Muscle layer of colon (tissue), 2 donors: ENCODE measurements at regions not wholly inside any gene's neighbourhood (a gene's known extent, or its start where the extent isn't known, plus 50 kb on each side); places are given as distances from the start of the nearest gene placed in this dataset.

Source experiments
- H3K27ac ChIP-seq: one replicate; pipeline ENCODE4 v1.7.0; 2013; ENCODE audit warnings: low read depth, mild to moderate bottlenecking, low read length, moderate library complexity
- H3K27me3 ChIP-seq, 2 donors: one replicate each; pipeline ENCODE4 v1.7.0; 2013; ENCODE audit warnings: low read length in 2 of 2, mild to moderate bottlenecking in 2 of 2; ENCODE audit not compliant: insufficient read depth in 2 of 2, control insufficient read depth in 1 of 2
- H3K36me3 ChIP-seq: one replicate; pipeline ENCODE4 v1.7.0; 2013; ENCODE audit warnings: mild to moderate bottlenecking, low read length; ENCODE audit not compliant: insufficient read depth
- H3K4me1 ChIP-seq: one replicate; pipeline ENCODE4 v1.7.0; 2013; ENCODE audit warnings: mild to moderate bottlenecking, low read length; ENCODE audit not compliant: insufficient read depth
- H3K4me3 ChIP-seq, 2 donors: one replicate each; pipeline ENCODE4 v1.7.0; 2013; ENCODE audit warnings: low read length in 2 of 2, low read depth in 1 of 2, mild to moderate bottlenecking in 1 of 2, moderate library complexity in 1 of 2
- H3K9ac ChIP-seq: one replicate; pipeline ENCODE4 v1.7.0; 2013; ENCODE audit warnings: low read length
- H3K9me3 ChIP-seq: one replicate; pipeline ENCODE4 v1.7.0; 2013; ENCODE audit warnings: mild to moderate bottlenecking, low read length
- donor health status: abdominal sarcoma.
- donor health status: Adenocarcinoma of cecum.

DNA sequence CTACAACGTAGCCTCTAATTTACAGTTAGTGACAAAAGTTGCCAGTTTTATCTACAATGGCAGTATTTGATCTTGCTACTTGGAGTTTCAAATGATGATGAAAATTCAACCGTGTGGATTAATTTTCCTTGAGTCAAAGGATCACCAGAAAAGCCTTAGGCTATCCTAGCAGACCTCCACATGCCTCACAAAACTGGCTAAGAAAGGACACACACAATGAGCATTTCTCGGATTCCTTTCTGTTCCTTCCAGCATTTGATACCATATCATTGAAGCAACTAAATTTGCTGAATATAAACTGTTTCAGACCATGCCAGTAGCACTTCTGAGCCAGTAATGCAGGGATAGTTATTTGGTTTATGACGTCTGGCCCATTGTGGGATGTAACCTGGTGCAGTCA lies 587.4 kb upstream of the MDFIC2 start:
- H3K9ac ChIP-seq: no peak overlapping the region
- no peak overlapping the region for H3K4me3 ChIP-seq
- no peak overlapping the region for H3K27ac ChIP-seq
- H3K9me3 ChIP-seq: no peaks in the 10 kb centered on the region
- no peaks in the 10 kb centered on the region for H3K4me1 ChIP-seq
- H3K36me3 ChIP-seq: no peaks in the 10 kb centered on the region
- no peaks in the 10 kb centered on the region for H3K27me3 ChIP-seq

DNA sequence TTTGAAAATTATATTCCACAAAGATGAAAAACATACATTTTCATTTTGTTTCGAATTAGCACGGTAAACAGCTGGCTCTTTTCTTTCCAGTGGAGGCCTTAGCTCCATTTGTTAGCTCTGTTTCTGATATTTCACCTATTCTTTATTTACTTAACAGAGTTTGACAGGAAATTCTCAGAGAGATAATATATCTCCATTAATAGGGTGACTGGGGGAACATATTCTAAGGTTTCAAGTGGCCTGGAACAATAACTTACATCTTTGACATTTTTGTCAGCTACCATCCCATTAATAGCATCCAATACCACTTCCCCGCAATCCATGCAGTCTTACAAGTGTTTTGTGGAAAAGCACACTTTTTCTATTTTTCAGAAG lies 577.6 kb upstream of the MDFIC2 start:
- no peaks in the 10 kb centered on the region for H3K9me3 ChIP-seq
- H3K4me1 ChIP-seq: no peaks in the 10 kb centered on the region
- H3K27ac ChIP-seq: no peak overlapping the region
- H3K4me3 ChIP-seq: no peak overlapping the region
- H3K27me3 ChIP-seq: no peaks in the 10 kb centered on the region
- H3K9ac ChIP-seq: no peak overlapping the region
- H3K36me3 ChIP-seq: no peaks in the 10 kb centered on the region

DNA sequence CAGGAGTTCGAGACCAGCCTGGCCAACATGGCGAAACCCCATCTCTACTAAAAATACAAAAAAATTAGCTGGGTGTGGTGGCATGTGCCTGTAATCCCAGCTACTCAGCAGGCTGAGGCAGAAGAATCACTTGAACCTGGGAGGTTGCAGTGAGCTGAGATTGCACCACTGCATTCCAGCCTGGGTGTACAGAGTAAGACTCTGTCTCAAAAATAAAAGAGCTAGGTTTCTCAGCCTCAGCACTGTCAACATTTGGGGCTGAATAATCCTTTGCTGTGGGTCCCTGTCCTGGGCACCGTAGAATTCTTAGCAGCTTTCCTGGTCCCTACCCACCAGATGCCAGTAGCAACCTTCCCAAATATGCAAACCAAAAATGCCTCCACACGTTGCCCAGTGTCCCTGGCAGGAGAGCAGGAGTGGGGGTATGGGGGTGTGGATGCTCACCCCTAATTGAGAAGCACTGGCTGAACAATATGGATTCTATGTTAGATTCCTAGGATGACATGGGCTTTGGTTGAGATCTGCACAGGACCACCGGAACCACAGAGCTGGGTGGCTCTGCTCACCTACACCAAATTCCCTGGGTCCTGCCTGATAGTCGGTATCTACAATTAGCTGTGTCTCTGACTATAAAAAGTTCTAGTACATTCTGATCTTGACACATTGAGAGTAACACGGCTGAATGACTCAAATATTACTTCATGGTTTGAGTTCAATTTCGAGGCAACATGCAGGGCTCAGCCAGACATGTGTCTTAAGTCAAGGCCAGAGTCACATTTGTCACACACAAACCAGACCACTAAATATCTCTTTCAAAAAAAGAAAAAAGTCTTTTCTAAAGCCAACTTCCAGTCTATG lies 577.0 kb upstream of the MDFIC2 start:
- Histone ChIP-seq H3K9ac (no peak overlapping the region), H3K4me3 (no peak overlapping the region), H3K36me3 (no peaks in the 10 kb centered on the region), H3K27ac (no peak overlapping the region), H3K4me1 (no peaks in the 10 kb centered on the region), H3K27me3 (no peaks in the 10 kb centered on the region), H3K9me3 (no peaks in the 10 kb centered on the region)

DNA sequence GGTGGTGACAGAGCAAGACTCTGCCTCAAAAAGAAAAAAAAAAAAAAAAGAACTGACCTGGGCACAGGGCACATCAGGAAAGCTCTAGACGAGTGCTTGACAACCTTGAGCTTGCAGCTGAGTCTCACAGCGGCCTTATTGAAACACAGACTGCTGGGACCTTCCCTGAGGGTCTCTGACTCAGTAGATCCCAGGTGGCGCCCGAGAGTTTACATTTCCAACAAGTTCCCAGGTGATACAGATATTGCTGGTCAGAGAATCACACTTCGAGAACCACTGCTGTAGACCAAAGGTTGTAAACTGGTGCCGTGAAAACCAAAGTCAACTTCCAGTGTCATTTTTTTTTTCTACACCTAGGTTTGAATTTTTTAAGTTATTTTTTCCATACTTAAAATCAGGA lies 573.2 kb upstream of the MDFIC2 start:
- no peak overlapping the region for H3K9ac ChIP-seq
- H3K4me1 ChIP-seq: no peaks in the 10 kb centered on the region
- no peaks in the 10 kb centered on the region for H3K27me3 ChIP-seq

DNA sequence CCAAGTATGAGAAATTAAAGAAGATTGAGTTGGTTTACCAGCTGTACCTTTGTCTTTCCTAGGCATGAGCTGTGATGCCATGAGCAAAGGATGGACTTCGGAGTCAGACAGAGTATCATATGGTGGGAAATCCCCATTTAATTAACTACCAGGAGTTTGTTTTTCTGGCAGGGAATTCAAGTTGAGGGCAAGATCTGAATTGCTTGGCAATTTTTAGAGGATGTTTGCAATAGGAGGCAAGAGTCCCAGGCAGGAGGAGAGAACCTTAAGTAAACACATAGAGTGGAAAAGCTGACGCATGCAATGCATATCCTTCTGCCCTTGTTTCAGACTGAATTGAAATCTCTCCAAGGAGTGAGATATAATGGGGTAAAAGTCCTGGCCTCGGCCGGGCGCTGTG lies 569.7 kb upstream of the MDFIC2 start:
- H3K9me3 ChIP-seq: no peaks in the 10 kb centered on the region
- H3K36me3 ChIP-seq: no peaks in the 10 kb centered on the region
- no peaks in the 10 kb centered on the region for H3K4me1 ChIP-seq
- H3K27me3 ChIP-seq: no peaks in the 10 kb centered on the region
- no peak overlapping the region for H3K9ac ChIP-seq
- H3K27ac ChIP-seq: no peak overlapping the region
- no peak overlapping the region for H3K4me3 ChIP-seq

More for the DNA sequence above, 573.2 kb upstream of the MDFIC2 start:
- Histone ChIP-seq H3K36me3 (no peaks in the 10 kb centered on the region), H3K4me3 (no peak overlapping the region), H3K9me3 (no peaks in the 10 kb centered on the region), H3K27ac (no peak overlapping the region)

DNA sequence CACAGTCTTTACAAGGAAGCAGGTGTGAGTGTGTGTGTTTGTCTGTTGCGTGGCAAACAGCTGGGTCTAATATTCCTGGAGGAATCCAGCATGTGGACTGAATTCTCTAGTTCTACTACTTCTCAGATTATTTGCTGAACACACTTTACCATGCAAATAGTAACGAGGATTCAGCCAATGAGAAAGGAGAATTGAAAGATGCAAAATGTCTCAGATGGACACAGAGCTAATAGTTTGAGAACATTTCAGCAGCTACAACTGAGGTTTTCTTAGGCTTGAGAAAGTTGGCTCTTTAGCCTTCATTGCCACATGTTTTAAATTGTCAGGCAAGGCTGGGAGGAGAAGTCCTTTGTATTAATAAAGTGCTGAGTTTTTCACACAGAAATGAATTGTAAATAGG lies 568.0 kb upstream of the MDFIC2 start:
- Histone ChIP-seq H3K36me3 (no peaks in the 10 kb centered on the region), H3K4me3 (no peak overlapping the region), H3K4me1 (no peaks in the 10 kb centered on the region), H3K27ac (no peak overlapping the region), H3K9me3 (no peaks in the 10 kb centered on the region), H3K9ac (no peak overlapping the region), H3K27me3 (no peaks in the 10 kb centered on the region)

DNA sequence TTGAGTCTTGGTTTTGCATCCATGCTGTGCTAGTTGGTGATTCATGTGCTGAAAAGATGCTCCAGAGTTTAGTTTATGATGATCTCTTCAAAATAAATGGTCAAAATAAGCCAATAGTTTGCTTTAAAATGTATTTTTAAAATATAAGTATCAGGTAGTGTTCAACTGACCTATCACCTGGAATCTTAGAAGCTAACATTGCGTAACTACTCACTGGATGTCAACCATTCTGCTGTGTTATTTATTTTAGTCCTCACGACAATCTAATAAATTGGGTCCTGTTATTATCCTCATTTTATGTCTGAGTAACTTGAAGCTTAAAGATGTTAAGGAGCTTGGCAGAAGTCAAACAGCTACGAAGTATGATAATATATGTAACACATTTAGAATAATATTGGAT lies 563.7 kb upstream of the MDFIC2 start:
- no peak overlapping the region for H3K9ac ChIP-seq
- no peaks in the 10 kb centered on the region for H3K9me3 ChIP-seq
- H3K27me3 ChIP-seq: no peaks in the 10 kb centered on the region

DNA sequence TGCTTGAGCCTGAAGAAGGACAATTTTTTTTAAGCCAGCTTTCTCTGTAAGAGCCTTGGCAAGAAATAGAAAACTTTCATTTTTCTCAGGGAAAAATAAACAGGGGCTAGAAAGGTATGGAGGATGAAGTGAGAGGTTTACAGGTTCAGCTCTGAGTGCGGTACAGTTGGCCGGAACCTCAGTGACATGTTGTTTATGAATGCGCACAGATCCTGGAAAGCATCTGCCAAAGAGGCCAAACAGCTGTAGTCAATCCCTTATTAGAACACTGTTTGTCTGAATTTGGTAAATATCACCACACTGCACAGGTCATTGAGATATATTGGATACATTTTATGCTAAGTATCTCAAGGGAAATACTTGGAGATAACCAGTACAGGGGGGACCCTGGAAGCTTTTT lies 561.8 kb upstream of the MDFIC2 start:
- no peaks in the 10 kb centered on the region for H3K27me3 ChIP-seq
- H3K9ac ChIP-seq: no peak overlapping the region
- no peaks in the 10 kb centered on the region for H3K9me3 ChIP-seq
- H3K4me1 ChIP-seq: no peaks in the 10 kb centered on the region
- H3K36me3 ChIP-seq: no peaks in the 10 kb centered on the region
- H3K27ac ChIP-seq: no peak overlapping the region
- H3K4me3 ChIP-seq: no peak overlapping the region

More for the DNA sequence above, 563.7 kb upstream of the MDFIC2 start:
- Histone ChIP-seq H3K36me3 (no peaks in the 10 kb centered on the region), H3K4me3 (no peak overlapping the region), H3K27ac (no peak overlapping the region), H3K4me1 (no peaks in the 10 kb centered on the region)

DNA sequence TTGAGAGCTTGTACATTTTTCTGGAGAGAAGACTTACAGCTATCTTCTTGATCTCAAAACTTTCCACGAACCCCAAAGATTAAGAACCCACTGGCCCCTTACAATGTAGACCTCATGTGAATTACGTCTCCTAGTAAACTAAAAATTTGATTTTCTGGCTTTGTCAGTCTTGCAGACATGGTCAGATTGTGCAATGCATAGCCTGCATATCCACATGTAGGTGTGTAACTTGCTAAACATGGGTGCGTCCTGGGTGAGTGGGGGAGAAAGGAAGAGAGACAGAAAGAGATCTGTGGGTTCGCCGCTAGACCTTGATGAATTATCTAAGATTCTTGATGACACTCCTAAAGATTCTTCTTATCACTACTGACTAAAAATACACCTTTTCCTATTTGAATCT lies 561.2 kb upstream of the MDFIC2 start:
- H3K9me3 ChIP-seq: no peaks in the 10 kb centered on the region
- no peak overlapping the region for H3K9ac ChIP-seq
- no peak overlapping the region for H3K4me3 ChIP-seq
- no peak overlapping the region for H3K27ac ChIP-seq
- H3K36me3 ChIP-seq: no peaks in the 10 kb centered on the region
- no peaks in the 10 kb centered on the region for H3K4me1 ChIP-seq
- no peaks in the 10 kb centered on the region for H3K27me3 ChIP-seq

DNA sequence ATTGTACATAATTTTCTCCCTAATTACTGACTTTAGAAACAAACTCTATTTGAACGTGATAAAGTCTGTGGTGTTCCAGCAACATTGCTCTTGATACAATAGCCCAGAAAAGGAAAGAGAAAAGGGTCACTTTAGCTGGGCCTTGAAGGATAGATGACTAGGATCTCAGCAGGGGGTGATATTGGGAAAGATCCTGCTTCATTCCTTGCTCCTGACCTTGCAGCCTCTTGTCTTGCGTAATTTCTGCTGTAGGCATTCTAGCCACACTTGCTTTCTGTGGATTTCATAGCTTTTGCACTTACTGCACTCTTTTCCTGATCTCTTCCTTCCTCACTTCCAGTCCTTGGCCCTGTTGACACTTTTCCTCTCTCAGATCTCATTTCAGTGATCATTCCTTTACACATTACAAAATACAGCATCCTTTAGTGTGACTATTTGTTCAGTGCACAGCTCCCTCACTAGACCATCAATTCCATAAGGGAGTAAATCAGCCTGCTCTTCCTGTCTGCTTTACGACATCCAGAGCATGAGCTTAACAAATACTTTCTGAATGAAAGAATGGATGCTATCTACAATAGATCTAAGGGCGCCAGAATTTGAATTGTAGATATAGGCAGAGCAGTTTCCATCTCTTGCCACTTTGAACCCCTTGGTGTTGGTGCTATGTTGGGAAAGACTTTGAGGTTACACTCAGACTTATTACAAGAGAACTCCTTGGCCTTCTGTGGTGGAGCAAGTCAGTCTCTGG lies 559.6 kb upstream of the MDFIC2 start:
- Histone ChIP-seq H3K36me3 (no peaks in the 10 kb centered on the region), H3K4me1 (no peaks in the 10 kb centered on the region), H3K27ac (no peak overlapping the region), H3K9me3 (no peaks in the 10 kb centered on the region), H3K4me3 (no peak overlapping the region), H3K27me3 (no peaks in the 10 kb centered on the region), H3K9ac (no peak overlapping the region)

DNA sequence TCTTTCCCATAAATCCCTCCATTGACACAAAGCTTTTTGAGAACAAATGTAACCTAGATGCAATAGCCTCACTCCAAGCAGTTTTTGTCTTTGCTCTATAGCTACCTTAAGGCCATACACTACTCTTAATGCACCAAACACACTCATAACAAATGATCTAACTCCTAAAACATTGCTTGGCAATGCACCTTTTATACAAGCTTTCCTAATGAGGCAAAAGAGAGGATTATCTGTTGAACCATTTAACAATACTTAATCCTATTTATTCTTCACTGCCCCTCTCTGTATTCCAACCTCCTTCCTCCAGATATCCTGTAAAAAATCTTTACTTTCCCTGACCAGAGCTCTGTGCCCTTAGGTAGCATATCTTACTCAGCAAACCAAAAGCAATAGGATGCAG lies 558.1 kb upstream of the MDFIC2 start:
- Histone ChIP-seq H3K9ac (no peak overlapping the region), H3K27ac (no peak overlapping the region), H3K4me3 (no peak overlapping the region), H3K9me3 (no peaks in the 10 kb centered on the region), H3K4me1 (no peaks in the 10 kb centered on the region), H3K36me3 (no peaks in the 10 kb centered on the region), H3K27me3 (no peaks in the 10 kb centered on the region)

DNA sequence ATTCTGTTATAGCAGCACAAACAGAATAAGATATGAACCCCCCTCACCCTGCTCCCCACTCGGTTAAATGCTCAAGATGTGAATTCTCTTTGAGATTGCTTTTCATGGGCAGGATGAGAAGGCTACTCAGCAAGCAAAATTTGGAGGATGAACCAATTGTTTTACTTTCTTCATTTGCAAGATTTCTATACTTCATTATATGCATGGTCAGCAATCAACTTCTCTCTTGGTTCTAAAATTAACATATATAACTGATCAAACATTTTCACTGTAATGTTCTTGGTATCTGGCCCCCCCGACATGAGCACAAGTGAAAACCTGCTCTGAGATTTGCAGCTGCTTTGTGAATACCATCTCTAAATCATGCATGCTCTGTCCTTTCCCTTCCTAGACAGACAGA lies 556.1 kb upstream of the MDFIC2 start:
- no peak overlapping the region for H3K9ac ChIP-seq
- H3K36me3 ChIP-seq: no peaks in the 10 kb centered on the region
- no peak overlapping the region for H3K4me3 ChIP-seq
- H3K27me3 ChIP-seq: no peaks in the 10 kb centered on the region
- no peaks in the 10 kb centered on the region for H3K4me1 ChIP-seq
- no peaks in the 10 kb centered on the region for H3K9me3 ChIP-seq
- H3K27ac ChIP-seq: no peak overlapping the region
